ENCODE measurements at regions not wholly inside any gene's neighbourhood (a gene's known extent, or its start where the extent isn't known, plus 50 kb on each side); places are given as distances from the start of the nearest gene placed in this dataset.

DNA sequence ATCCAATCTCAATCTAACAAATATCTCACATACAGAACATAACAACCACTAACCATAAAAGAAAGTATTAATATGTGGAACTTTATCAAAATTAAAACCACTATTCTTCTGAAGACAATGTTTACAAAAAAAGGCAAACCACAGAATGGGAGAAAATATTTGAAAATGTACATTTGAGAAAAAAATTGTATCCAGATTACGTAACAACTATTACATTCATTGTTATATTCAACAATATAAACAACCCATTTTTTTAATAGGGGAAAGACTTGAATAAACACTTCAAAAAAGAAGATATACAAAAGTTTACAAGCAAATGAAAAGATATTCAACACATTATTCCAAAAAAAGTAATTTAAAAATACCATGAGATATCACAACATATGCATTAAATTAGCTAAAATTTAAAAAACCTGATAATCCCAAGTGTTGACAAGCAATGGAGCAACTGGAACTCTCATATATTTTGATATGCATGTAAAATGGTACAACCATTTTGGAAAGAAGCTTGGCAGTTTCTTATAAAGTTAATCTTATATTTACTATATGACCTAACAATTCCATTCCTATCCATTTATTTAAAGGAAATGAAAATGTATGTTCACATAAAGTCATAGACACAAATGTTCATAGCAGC is 124.3 kb upstream of the CDYL start:
- Histone ChIP-seq H3K4me3 (ENCODE audit: low read depth, low read length, poor library complexity, severe bottlenecking) (no peak overlapping the region), H3K9ac (ENCODE audit: low read length) (no peak overlapping the region), H3K27ac (ENCODE audit: low read depth, low read length, poor library complexity, severe bottlenecking) (no peak overlapping the region), H3K9me2 (ENCODE audit: low read depth, low read length) (no peaks in the 10 kb centered on the region), H4K20me1 (ENCODE audit: insufficient read depth, low read length) (no peaks in the 10 kb centered on the region), H2AFZ (ENCODE audit: low read length) (no peak overlapping the region), H3K9me3 (ENCODE audit: low read length) (0 out of 2 replicates have a peak, but pooled peaks cover 3% of the 10 kb centered on the region), H3K79me2 (ENCODE audit: insufficient read depth, low read length) (no peaks in the 10 kb centered on the region), H3K4me1 (ENCODE audit: insufficient read depth, low read length, severe bottlenecking) (no peaks in the 10 kb centered on the region), H3K4me2 (ENCODE audit: low read length) (no peak overlapping the region), H3F3A (ENCODE audit: insufficient read depth, low read length) (no peaks in the 10 kb centered on the region), H3K27me3 (ENCODE audit: insufficient read depth, low read length) (0 out of 2 replicates have a peak, but pooled peaks cover 4% of the 10 kb centered on the region), H3K36me3 (ENCODE audit: insufficient read depth, low read length) (no peaks in the 10 kb centered on the region)
- no peak for TF ChIP-seq EZH2 (IDR thresholded peaks at IDR 0.05; ENCODE audit: borderline replicate concordance, low read length)
- TF ChIP-seq, protein P1, sequence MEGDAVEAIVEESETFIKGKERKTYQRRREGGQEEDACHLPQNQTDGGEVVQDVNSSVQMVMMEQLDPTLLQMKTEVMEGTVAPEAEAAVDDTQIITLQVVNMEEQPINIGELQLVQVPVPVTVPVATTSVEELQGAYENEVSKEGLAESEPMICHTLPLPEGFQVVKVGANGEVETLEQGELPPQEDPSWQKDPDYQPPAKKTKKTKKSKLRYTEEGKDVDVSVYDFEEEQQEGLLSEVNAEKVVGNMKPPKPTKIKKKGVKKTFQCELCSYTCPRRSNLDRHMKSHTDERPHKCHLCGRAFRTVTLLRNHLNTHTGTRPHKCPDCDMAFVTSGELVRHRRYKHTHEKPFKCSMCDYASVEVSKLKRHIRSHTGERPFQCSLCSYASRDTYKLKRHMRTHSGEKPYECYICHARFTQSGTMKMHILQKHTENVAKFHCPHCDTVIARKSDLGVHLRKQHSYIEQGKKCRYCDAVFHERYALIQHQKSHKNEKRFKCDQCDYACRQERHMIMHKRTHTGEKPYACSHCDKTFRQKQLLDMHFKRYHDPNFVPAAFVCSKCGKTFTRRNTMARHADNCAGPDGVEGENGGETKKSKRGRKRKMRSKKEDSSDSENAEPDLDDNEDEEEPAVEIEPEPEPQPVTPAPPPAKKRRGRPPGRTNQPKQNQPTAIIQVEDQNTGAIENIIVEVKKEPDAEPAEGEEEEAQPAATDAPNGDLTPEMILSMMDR (IDR thresholded peaks at IDR 0.05; ENCODE audit: low read length), result no peak

DNA sequence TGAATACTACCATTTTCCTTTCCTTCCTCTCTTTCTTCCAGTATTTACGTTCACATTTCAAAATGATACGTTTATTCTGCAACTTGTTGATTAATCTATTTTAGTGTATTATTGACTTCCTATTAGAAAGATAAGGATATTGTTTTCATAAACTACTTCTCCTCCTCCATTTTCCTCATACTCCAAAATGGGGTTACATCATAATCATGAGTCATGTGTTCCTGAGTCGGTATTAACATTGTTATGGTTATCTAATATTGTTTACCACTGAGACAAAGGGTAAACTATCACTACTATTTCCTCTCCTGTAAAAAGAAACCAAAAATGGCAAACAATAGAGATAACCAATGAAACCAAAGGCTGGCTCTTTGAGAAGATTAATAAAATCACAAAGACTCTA is 126.5 kb upstream of the CDYL start:
- Histone ChIP-seq H3K4me3 (ENCODE audit: low read depth, low read length, poor library complexity, severe bottlenecking) (no peak overlapping the region), H3K9ac (ENCODE audit: low read length) (no peak overlapping the region), H3K4me1 (ENCODE audit: insufficient read depth, low read length, severe bottlenecking) (no peaks in the 10 kb centered on the region), H2AFZ (ENCODE audit: low read length) (no peak overlapping the region), H3K9me3 (ENCODE audit: low read length) (0 out of 2 replicates have a peak, but pooled peaks cover 3% of the 10 kb centered on the region), H3K36me3 (ENCODE audit: insufficient read depth, low read length) (no peaks in the 10 kb centered on the region), H3F3A (ENCODE audit: insufficient read depth, low read length) (no peaks in the 10 kb centered on the region), H3K4me2 (ENCODE audit: low read length) (no peak overlapping the region), H3K9me2 (ENCODE audit: low read depth, low read length) (no peaks in the 10 kb centered on the region), H3K79me2 (ENCODE audit: insufficient read depth, low read length) (no peaks in the 10 kb centered on the region), H3K27ac (ENCODE audit: low read depth, low read length, poor library complexity, severe bottlenecking) (no peak overlapping the region), H3K27me3 (ENCODE audit: insufficient read depth, low read length) (0 out of 2 replicates have a peak, but pooled peaks cover 4% of the 10 kb centered on the region), H4K20me1 (ENCODE audit: insufficient read depth, low read length) (no peaks in the 10 kb centered on the region)
- TF ChIP-seq EZH2 (IDR thresholded peaks at IDR 0.05; ENCODE audit: borderline replicate concordance, low read length), result no peak
- TF ChIP-seq, protein P1 (IDR thresholded peaks at IDR 0.05; ENCODE audit: low read length), result no peak

DNA sequence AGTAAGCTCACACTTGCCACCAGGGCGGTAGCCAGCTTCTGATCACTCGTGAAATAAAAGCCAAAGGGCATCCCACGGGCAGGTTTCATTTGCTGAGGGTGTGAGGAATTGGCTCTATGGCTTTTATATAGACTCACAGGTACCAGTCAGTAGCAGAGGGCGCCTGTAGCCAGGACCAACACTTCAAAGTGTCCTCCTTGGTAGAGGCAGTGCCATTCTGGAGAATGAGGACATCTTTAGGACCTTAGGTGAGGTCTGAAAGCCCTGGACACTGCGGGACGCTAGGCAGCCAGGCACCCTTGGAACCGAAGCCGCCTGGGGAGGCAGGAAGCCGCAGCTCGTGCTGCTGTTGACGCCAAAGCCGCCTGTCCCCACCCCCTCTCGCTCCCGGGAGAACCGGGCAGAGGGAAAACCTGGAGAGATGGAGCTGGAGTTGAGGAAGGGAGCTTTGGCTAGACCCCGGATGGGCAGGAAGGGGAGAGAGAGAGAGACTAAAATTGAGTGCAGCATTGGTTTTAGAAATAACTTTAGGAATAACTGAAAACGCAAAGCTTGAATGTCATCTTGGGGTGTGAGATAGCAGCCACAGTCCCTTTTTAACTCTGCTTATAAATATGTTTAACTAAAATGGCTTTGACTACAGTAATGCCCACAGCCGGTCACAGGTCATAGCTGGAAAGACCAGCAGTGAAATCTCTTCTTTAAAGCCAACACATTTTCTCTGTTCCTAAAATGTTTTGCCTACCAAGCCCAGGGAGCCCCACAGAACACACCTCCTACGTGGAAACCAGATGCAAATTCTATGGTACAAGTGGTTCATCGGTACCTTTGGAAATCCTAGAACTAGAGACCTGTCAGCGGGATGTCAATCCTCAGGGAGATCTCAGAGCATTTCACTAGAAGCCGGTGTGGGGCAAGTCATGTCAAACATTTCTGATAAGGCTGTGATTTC is 128.5 kb upstream of the CDYL start:
- Histone ChIP-seq H3K79me2 (ENCODE audit: insufficient read depth, low read length) (no peaks in the 10 kb centered on the region), H4K20me1 (ENCODE audit: insufficient read depth, low read length) (no peaks in the 10 kb centered on the region), H3K9me2 (ENCODE audit: low read depth, low read length) (no peaks in the 10 kb centered on the region), H3K9ac (ENCODE audit: low read length) (no peak overlapping the region), H3K9me3 (ENCODE audit: low read length) (0 out of 2 replicates have a peak, but pooled peaks cover 3% of the 10 kb centered on the region), H2AFZ (ENCODE audit: low read length) (no peak overlapping the region), H3K27ac (ENCODE audit: low read depth, low read length, poor library complexity, severe bottlenecking) (no peak overlapping the region), H3K4me2 (ENCODE audit: low read length) (no peak overlapping the region), H3K4me3 (ENCODE audit: low read depth, low read length, poor library complexity, severe bottlenecking) (no peak overlapping the region), H3K27me3 (ENCODE audit: insufficient read depth, low read length) (peaks cover 4% of the 10 kb centered on the region; the same call in 1 of the 2 replicates), H3F3A (ENCODE audit: insufficient read depth, low read length) (no peaks in the 10 kb centered on the region), H3K4me1 (ENCODE audit: insufficient read depth, low read length, severe bottlenecking) (no peaks in the 10 kb centered on the region), H3K36me3 (ENCODE audit: insufficient read depth, low read length) (no peaks in the 10 kb centered on the region)
- no peak for TF ChIP-seq EZH2 (IDR thresholded peaks at IDR 0.05; ENCODE audit: borderline replicate concordance, low read length)
- TF ChIP-seq, protein P1 (IDR thresholded peaks at IDR 0.05; ENCODE audit: low read length), result no peak

Measured in OCI-LY1 (cell line).